ENCODE measurements at regions not wholly inside any gene's neighbourhood (a gene's known extent, or its start where the extent isn't known, plus 50 kb on each side); places are given as distances from the start of the nearest gene placed in this dataset.

DNA sequence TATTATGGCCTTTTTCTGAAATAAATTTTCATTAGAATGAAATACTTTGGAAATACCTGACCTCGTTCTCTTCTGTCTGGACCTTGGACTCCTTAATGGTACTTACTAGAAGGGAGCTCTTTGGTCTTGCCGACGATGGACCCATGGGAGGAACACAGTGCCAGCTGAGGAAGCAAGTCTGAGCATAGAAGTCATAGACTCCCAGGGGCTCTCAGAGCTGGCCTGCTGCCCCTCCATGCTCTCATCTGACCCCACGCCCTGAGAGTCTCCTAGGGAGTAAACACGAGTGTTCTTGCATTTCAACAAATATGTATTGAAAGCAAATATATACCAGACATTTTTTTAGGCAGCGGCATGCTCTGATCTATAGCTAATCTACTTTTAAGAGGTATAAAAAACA lies 87.8 kb downstream of the PLEKHG1 start:
- H3K36me3 ChIP-seq = no peaks in the 10 kb centered on the region
- no peak for DNase-seq (ENCODE audit: low spot score in 2 of 2)
- no peak for TF ChIP-seq POLR2AphosphoS5 (IDR thresholded peaks at IDR 0.05)
- no peak for TF ChIP-seq CTCF (IDR thresholded peaks at IDR 0.05)
- no peak for TF ChIP-seq POLR2A (IDR thresholded peaks at IDR 0.05)
- TF ChIP-seq EP300 (IDR thresholded peaks at IDR 0.05) = no peak
- peaks cover 8% of the 10 kb centered on the region for H3K4me1 ChIP-seq
- H3K9me3 ChIP-seq = no peaks in the 10 kb centered on the region
- H3K4me3 ChIP-seq = peak overlapping the region; percentile 3
- no peaks in the 10 kb centered on the region for H3K27me3 ChIP-seq
- peak overlapping the region; percentile 25 for H3K27ac ChIP-seq
- 52% methylated on average over 6 of the region's 6 CpGs for WGBS

GRCh38 chr6:150689900-150690590 lies 90.4 kb downstream of the PLEKHG1 start:
- DNase-seq (ENCODE audit: low spot score in 2 of 2) = no peak
- no peak overlapping the region for H3K27ac ChIP-seq
- H3K4me1 ChIP-seq = peaks cover 4% of the 10 kb centered on the region
- H3K9me3 ChIP-seq = no peaks in the 10 kb centered on the region
- 93% methylated on average over 5 of the region's 5 CpGs for WGBS
- no peaks in the 10 kb centered on the region for H3K36me3 ChIP-seq
- no peaks in the 10 kb centered on the region for H3K27me3 ChIP-seq
- TF ChIP-seq POLR2AphosphoS5 (IDR thresholded peaks at IDR 0.05) = no peak
- no peak for TF ChIP-seq EP300 (IDR thresholded peaks at IDR 0.05)
- no peak for TF ChIP-seq CTCF (IDR thresholded peaks at IDR 0.05)
- no peak for TF ChIP-seq POLR2A (IDR thresholded peaks at IDR 0.05)
- H3K4me3 ChIP-seq = no peak overlapping the region

DNA sequence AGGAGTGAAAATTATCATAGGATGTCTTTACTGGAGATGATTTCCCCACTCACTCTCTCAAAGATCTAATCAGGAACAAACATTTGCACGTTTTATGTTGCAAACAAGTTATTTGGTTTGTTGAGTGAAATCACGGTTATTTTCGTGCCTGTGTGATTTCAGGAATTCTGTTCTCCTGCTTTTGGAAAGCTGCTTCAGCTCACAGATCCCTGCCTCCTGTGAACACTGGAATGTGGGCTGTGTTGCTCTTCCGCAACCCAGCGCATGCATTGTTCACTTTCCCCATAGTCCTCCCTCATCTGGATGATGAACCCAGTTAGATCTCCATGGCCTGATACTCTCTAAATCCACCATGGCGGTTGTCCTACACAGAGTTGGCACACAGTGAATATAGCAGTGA lies 91.0 kb downstream of the PLEKHG1 start:
- H3K27ac ChIP-seq = no peak overlapping the region
- TF ChIP-seq POLR2AphosphoS5 (IDR thresholded peaks at IDR 0.05) (no peak), POLR2A (IDR thresholded peaks at IDR 0.05) (no peak)
- 89% methylated on average over 6 of the region's 6 CpGs for WGBS
- DNase-seq (ENCODE audit: low spot score in 2 of 2) = no peak
- H3K9me3 ChIP-seq = no peaks in the 10 kb centered on the region
- no peaks in the 10 kb centered on the region for H3K27me3 ChIP-seq
- no peaks in the 10 kb centered on the region for H3K36me3 ChIP-seq
- H3K4me1 ChIP-seq = no peaks in the 10 kb centered on the region
- no peak overlapping the region for H3K4me3 ChIP-seq

GRCh38 chr6:150691463-150691862 lies 91.8 kb downstream of the PLEKHG1 start:
- H3K9me3 ChIP-seq = no peaks in the 10 kb centered on the region
- no peaks in the 10 kb centered on the region for H3K36me3 ChIP-seq
- H3K27me3 ChIP-seq = no peaks in the 10 kb centered on the region
- 80% methylated on average over 2 of the region's 2 CpGs for WGBS
- TF ChIP-seq POLR2A (IDR thresholded peaks at IDR 0.05) = no peak
- TF ChIP-seq EP300 (IDR thresholded peaks at IDR 0.05) = no peak
- TF ChIP-seq POLR2AphosphoS5 (IDR thresholded peaks at IDR 0.05) = no peak
- no peak for TF ChIP-seq CTCF (IDR thresholded peaks at IDR 0.05)
- H3K4me3 ChIP-seq = no peak overlapping the region
- no peaks in the 10 kb centered on the region for H3K4me1 ChIP-seq
- H3K27ac ChIP-seq = no peak overlapping the region
- no peak for DNase-seq (ENCODE audit: low spot score in 2 of 2)

DNA sequence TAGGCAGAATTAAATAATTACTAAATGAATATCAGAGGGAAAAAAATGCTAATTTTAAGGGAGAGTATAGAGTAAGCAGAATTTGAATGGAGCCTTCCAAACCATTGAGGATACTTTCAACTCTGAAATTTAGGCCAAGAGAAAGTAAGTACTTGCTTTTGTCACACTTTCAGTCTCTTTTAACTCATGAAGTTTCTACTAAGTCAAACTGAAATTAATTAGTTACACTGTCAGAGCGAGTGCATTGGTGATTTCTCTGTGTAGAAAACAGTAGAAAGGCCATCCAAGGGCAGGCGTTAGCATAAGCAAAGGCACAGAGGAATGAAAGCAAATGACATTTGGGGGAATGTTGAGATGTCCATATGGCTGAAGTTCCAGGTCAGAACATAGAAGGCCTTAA lies 92.9 kb downstream of the PLEKHG1 start:
- Histone ChIP-seq H3K4me1 (no peaks in the 10 kb centered on the region), H3K4me3 (no peak overlapping the region), H3K27me3 (no peaks in the 10 kb centered on the region), H3K36me3 (no peaks in the 10 kb centered on the region), H3K27ac (no peak overlapping the region), H3K9me3 (no peaks in the 10 kb centered on the region)
- WGBS = 95% methylated on average over 2 of the region's 2 CpGs
- TF ChIP-seq EP300 (IDR thresholded peaks at IDR 0.05) = no peak
- no peak for TF ChIP-seq POLR2A (IDR thresholded peaks at IDR 0.05)
- no peak for TF ChIP-seq POLR2AphosphoS5 (IDR thresholded peaks at IDR 0.05)
- TF ChIP-seq CTCF (IDR thresholded peaks at IDR 0.05) = no peak
- no peak for DNase-seq (ENCODE audit: low spot score in 2 of 2)

DNA sequence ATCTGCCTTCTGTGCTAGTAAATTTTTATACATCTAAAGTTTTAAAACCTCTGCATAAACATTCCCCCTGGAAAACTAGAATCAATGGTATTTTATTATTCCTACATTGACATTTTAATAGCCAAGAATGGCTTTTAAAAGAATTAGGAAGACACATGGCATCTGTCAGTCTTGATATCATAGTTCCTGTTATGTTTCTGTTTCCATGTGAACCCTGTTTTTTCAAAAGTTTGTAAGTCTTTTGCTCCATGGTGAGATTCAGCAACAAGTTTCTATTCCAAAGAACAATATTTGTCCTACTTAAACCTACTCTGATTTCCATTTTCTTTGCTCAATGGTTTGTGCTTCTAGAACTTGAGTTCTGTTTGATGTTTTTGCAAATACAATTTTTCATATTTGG lies 95.2 kb downstream of the PLEKHG1 start:
- Histone ChIP-seq H3K4me3 (no peak overlapping the region), H3K27ac (no peak overlapping the region), H3K36me3 (no peaks in the 10 kb centered on the region), H3K9me3 (no peaks in the 10 kb centered on the region), H3K27me3 (no peaks in the 10 kb centered on the region), H3K4me1 (no peaks in the 10 kb centered on the region)
- no peak for DNase-seq (ENCODE audit: low spot score in 2 of 2)
- TF ChIP-seq POLR2AphosphoS5 (IDR thresholded peaks at IDR 0.05) (no peak), CTCF (IDR thresholded peaks at IDR 0.05) (no peak), POLR2A (IDR thresholded peaks at IDR 0.05) (no peak), EP300 (IDR thresholded peaks at IDR 0.05) (no peak)
